Lung (tissue), 11 donors: ENCODE measurements at regions not wholly inside any gene's neighbourhood (a gene's known extent, or its start where the extent isn't known, plus 50 kb on each side); places are given as distances from the start of the nearest gene placed in this dataset.
A peak's percentile ranks its signal among the peaks of the same experiment; 100 is the strongest.

Experiments used
- ATAC-seq: fragments of 200-7000 bp; cut with Tn5 transposase; one replicate; pipeline ENCODE4 v1.9.1; 2020; ENCODE audit warnings: moderate number of reproducible peaks; ENCODE audit not compliant: insufficient read depth, low FRiP score
- DNase-seq, 3 donors: peaks; one replicate each; pipeline ENCODE4 v3.0.0-alpha.2; 2013 to 2017
- H3K27ac ChIP-seq, 2 donors: one replicate each; pipeline ENCODE4 v1.5.1; 2013; ENCODE audit warnings: mild to moderate bottlenecking in 2 of 2, moderate library complexity in 2 of 2, control low read depth in 1 of 2, inconsistent platforms in 1 of 2, low read depth in 1 of 2, low read length in 1 of 2
- H3K27me3 ChIP-seq, 3 donors: one replicate each; pipeline ENCODE4 v1.5.1; 2013; ENCODE audit warnings: low read length in 2 of 3; ENCODE audit not compliant: control insufficient read depth in 3 of 3, insufficient read depth in 3 of 3
- H3K36me3 ChIP-seq, 4 donors: one replicate each; pipeline ENCODE4 v1.5.1; 2013; ENCODE audit warnings: low read length in 4 of 4, mild to moderate bottlenecking in 1 of 4, moderate library complexity in 1 of 4; ENCODE audit not compliant: control insufficient read depth in 4 of 4, insufficient read depth in 4 of 4
- H3K4me1 ChIP-seq, 5 donors: one replicate each; pipeline ENCODE4 v1.5.1; 2013; ENCODE audit warnings: low read length in 5 of 5, mild to moderate bottlenecking in 2 of 5, moderate library complexity in 1 of 5; ENCODE audit not compliant: control insufficient read depth in 5 of 5, insufficient read depth in 5 of 5
- H3K4me3 ChIP-seq: one replicate; pipeline ENCODE4 v1.5.1; 2013; ENCODE audit warnings: mild to moderate bottlenecking, control low read depth, moderate library complexity
- H3K9ac ChIP-seq, 2 donors: one replicate each; pipeline ENCODE4 v1.5.1; 2013; ENCODE audit warnings: low read length in 2 of 2, control low read depth in 1 of 2; ENCODE audit not compliant: insufficient read depth in 1 of 2
- H3K9me3 ChIP-seq, 4 donors: one replicate each; pipeline ENCODE4 v1.5.1; 2013; ENCODE audit warnings: low read length in 3 of 4, mild to moderate bottlenecking in 1 of 4, moderate library complexity in 1 of 4; ENCODE audit not compliant: control insufficient read depth in 4 of 4, insufficient read depth in 3 of 4
- CTCF ChIP-seq: IDR thresholded peaks from 2 replicates; pipeline ENCODE4 v1.5.1; 2012; ENCODE audit warnings: mild to moderate bottlenecking; ENCODE audit errors: control extremely low read depth, extremely low read depth
- WGBS, 2 donors: extraction: QIAGEN DNeasy Blood & Tissue Kit; methylation state at CpG; one replicate each; pipeline ENCODE4 v1.1.7; 2013; 5-methylcytosine and 5-hydroxymethylcytosine counted together
- donor health status: control.
- donor health status: control.
- donor health status: Bipolar disorder and iron deficiency.
- donor health status: healthy.
- donor health status: DM: yes; HTN: yes; CAD: no.

- Histone ChIP-seq H3K9ac (no peak overlapping the region), H3K4me1 (peaks cover 0 to 6% (median 0%) of the 10 kb centered on the region in 5 donors), H3K4me3 (no peak overlapping the region), H3K27me3 (peaks cover 0 to 5% (median 5%) of the 10 kb centered on the region in 3 donors), H3K9me3 (no peaks in the 10 kb centered on the region), H3K27ac (no peak overlapping the region), H3K36me3 (no peaks in the 10 kb centered on the region)
- 14 to 34% methylated on average over 3 of the region's 3 CpGs for WGBS, 2 donors
- ATAC-seq (no peak), DNase-seq (no peak)
- no peak for TF ChIP-seq CTCF
These were observed 247.0 kb downstream of the SNX10 start for GRCh38 chr7:26538689-26539088.

- no peak for ATAC-seq
- Histone ChIP-seq H3K9me3 (peaks cover 0 to 7% (median 0%) of the 10 kb centered on the region in 4 donors), H3K4me1 (peaks cover 0 to 16% (median 0%) of the 10 kb centered on the region in 5 donors), H3K9ac (no peak overlapping the region), H3K27me3 (peaks cover 0 to 3% (median under 1%) of the 10 kb centered on the region in 3 donors), H3K4me3 (no peak overlapping the region), H3K27ac (no peak overlapping the region), H3K36me3 (no peaks in the 10 kb centered on the region)
- peak; percentile 47 to 89 (median 80) for DNase-seq
- no peak for TF ChIP-seq CTCF
- 60 to 68% methylated on average over 10 of the region's 10 CpGs for WGBS, 2 donors
These were observed 251.7 kb downstream of the SNX10 start for GRCh38 chr7:26543340-26543739.

- peaks cover 0 to 7% (median 0%) of the 10 kb centered on the region in 4 donors for H3K9me3 ChIP-seq
- H3K36me3 ChIP-seq, result no peaks in the 10 kb centered on the region
- DNase-seq (peak; percentile 50 to 84 (median 83)), ATAC-seq (no peak)
- H3K27ac ChIP-seq, result no peak overlapping the region
- H3K27me3 ChIP-seq, result peaks cover 0 to 3% (median 0%) of the 10 kb centered on the region in 3 donors
- no peak overlapping the region for H3K4me3 ChIP-seq
- WGBS, 2 donors, result 79 to 89% methylated on average over 11 of the region's 11 CpGs
- peaks cover 0 to 16% (median 0%) of the 10 kb centered on the region in 5 donors for H3K4me1 ChIP-seq
- H3K9ac ChIP-seq, result no peak overlapping the region
- no peak for TF ChIP-seq CTCF
These were observed 252.3 kb downstream of the SNX10 start for GRCh38 chr7:26543951-26544350.

GRCh38 chr7:26546508-26547053 is 254.9 kb downstream of the SNX10 start:
- no peak for ATAC-seq
- H3K36me3 ChIP-seq, result no peaks in the 10 kb centered on the region
- H3K4me1 ChIP-seq, result peaks cover 0 to 16% (median 0%) of the 10 kb centered on the region in 5 donors
- H3K9ac ChIP-seq, result no peak overlapping the region
- WGBS, 2 donors, result 88 to 95% methylated on average over 13 of the region's 13 CpGs
- H3K27ac ChIP-seq, result no peak overlapping the region
- H3K4me3 ChIP-seq, result no peak overlapping the region
- peaks cover 0 to 3% (median 0%) of the 10 kb centered on the region in 3 donors for H3K27me3 ChIP-seq
- DNase-seq, result no peak
- no peak for TF ChIP-seq CTCF
- peaks cover 0 to 7% (median 0%) of the 10 kb centered on the region in 4 donors for H3K9me3 ChIP-seq
